ENCODE measurements at regions not wholly inside any gene's neighbourhood (a gene's known extent, or its start where the extent isn't known, plus 50 kb on each side); places are given as distances from the start of the nearest gene placed in this dataset.

GRCh38 chr7:93004906-93005305 is 112.9 kb downstream of the SAMD9 start:
- Histone ChIP-seq H3K9me3 (ENCODE audit: control extremely low read depth in 1 of 3, control insufficient read depth in 2 of 3, insufficient read depth in 1 of 3, low read length in 2 of 3) (no peaks in the 10 kb centered on the region), H3K4me1 (ENCODE audit: control insufficient read depth in 2 of 2, insufficient read depth in 2 of 2, low read length in 2 of 2) (no peaks in the 10 kb centered on the region), H3K4me2 (replicated peaks; ENCODE audit: low read depth, low read length, poor library complexity, severe bottlenecking) (no peak overlapping the region), H3K36me3 (replicated peaks in 1 of 2; ENCODE audit: control extremely low read depth in 1 of 2, control insufficient read depth in 1 of 2, extremely low read depth in 1 of 2, insufficient read depth in 2 of 2, low read length in 1 of 2) (no peaks in the 10 kb centered on the region), H3K27me3 (replicated peaks in 1 of 4; ENCODE audit: control extremely low read depth in 1 of 4, control insufficient read depth in 3 of 4, insufficient read depth in 4 of 4, low read length in 3 of 4) (no peaks in the 10 kb centered on the region), H2AFZ (ENCODE audit: insufficient read depth, low read depth, low read length, poor library complexity, severe bottlenecking) (no peak overlapping the region), H3K4me3 (ENCODE audit: control extremely low read depth in 1 of 5, extremely low read depth in 1 of 5, insufficient read depth in 1 of 5, low read depth in 2 of 5, low read length in 4 of 5) (no peak overlapping the region), H3K79me2 (ENCODE audit: control insufficient read depth, insufficient read depth, low read length) (no peaks in the 10 kb centered on the region), H3K27ac (ENCODE audit: low read length in 2 of 2) (no peak overlapping the region), H4K20me1 (ENCODE audit: control insufficient read depth, insufficient read depth, low read length, poor library complexity, severe bottlenecking) (no peaks in the 10 kb centered on the region), H3K9ac (ENCODE audit: low read length) (no peak overlapping the region)
- no peaks in the 10 kb centered on the region for H3K27me3 Mint-ChIP-seq
- H3K4me3 Mint-ChIP-seq, result no peak overlapping the region
- ATAC-seq (ENCODE audit: low read depth) (no peak), DNase-seq (no peak)
- H3K27ac Mint-ChIP-seq, result no peak overlapping the region
- intact Hi-C loops (cut with micrococcal nuclease), result no loop called here
- 75% methylated on average over 1 of the region's 2 CpGs for WGBS (ENCODE audit: insufficient coverage)
- no peaks in the 10 kb centered on the region for H3K4me1 Mint-ChIP-seq
- no peak for TF ChIP-seq CTCF (IDR thresholded peaks at IDR 0.05)
- TF ChIP-seq EZH2 (IDR thresholded peaks at IDR 0.05; ENCODE audit: borderline replicate concordance, insufficient read depth, low read depth, low read length, poor library complexity, severe bottlenecking), result no peak
- H3K9me3 Mint-ChIP-seq (ENCODE audit: insufficient read depth), result no peaks in the 10 kb centered on the region
- CTCF ChIA-PET, result no interaction called here
- POLR2A ChIA-PET, result no interaction called here

- no peaks in the 10 kb centered on the region for H4K20me1 ChIP-seq (ENCODE audit: control insufficient read depth, insufficient read depth, low read length, poor library complexity, severe bottlenecking)
- no peak overlapping the region for H3K27ac ChIP-seq (ENCODE audit: low read length in 2 of 2)
- H3K4me1 ChIP-seq (ENCODE audit: control insufficient read depth in 2 of 2, insufficient read depth in 2 of 2, low read length in 2 of 2), result no peaks in the 10 kb centered on the region
- Mint-ChIP-seq H3K27ac (no peak overlapping the region), H3K27me3 (peaks cover 4% of the 10 kb centered on the region), H3K4me3 (no peak overlapping the region), H3K4me1 (no peaks in the 10 kb centered on the region), H3K9me3 (ENCODE audit: insufficient read depth) (no peaks in the 10 kb centered on the region)
- no peaks in the 10 kb centered on the region for H3K79me2 ChIP-seq (ENCODE audit: control insufficient read depth, insufficient read depth, low read length)
- DNase-seq, result no peak
- H3K36me3 ChIP-seq (replicated peaks in 1 of 2; ENCODE audit: control extremely low read depth in 1 of 2, control insufficient read depth in 1 of 2, extremely low read depth in 1 of 2, insufficient read depth in 2 of 2, low read length in 1 of 2), result no peaks in the 10 kb centered on the region
- no peaks in the 10 kb centered on the region for H3K27me3 ChIP-seq (replicated peaks in 1 of 4; ENCODE audit: control extremely low read depth in 1 of 4, control insufficient read depth in 3 of 4, insufficient read depth in 4 of 4, low read length in 3 of 4)
- no peaks in the 10 kb centered on the region for H3K9me3 ChIP-seq (ENCODE audit: control extremely low read depth in 1 of 3, control insufficient read depth in 2 of 3, insufficient read depth in 1 of 3, low read length in 2 of 3)
- H3K4me3 ChIP-seq (ENCODE audit: control extremely low read depth in 1 of 5, extremely low read depth in 1 of 5, insufficient read depth in 1 of 5, low read depth in 2 of 5, low read length in 4 of 5), result no peak overlapping the region
- intact Hi-C loops (cut with micrococcal nuclease), result no loop called here
- ChIA-PET CTCF (no interaction called here), POLR2A (no interaction called here)
- H2AFZ ChIP-seq (ENCODE audit: insufficient read depth, low read depth, low read length, poor library complexity, severe bottlenecking), result no peak overlapping the region
- ATAC-seq (ENCODE audit: low read depth), result no peak
- no peak overlapping the region for H3K9ac ChIP-seq (ENCODE audit: low read length)
- H3K4me2 ChIP-seq (replicated peaks; ENCODE audit: low read depth, low read length, poor library complexity, severe bottlenecking), result no peak overlapping the region
- TF ChIP-seq EZH2 (IDR thresholded peaks at IDR 0.05; ENCODE audit: borderline replicate concordance, insufficient read depth, low read depth, low read length, poor library complexity, severe bottlenecking), result no peak
These were observed 120.1 kb downstream of the SAMD9 start for GRCh38 chr7:92997719-92998118.

Measured in B cell (primary cell).